Uterus (tissue), 3 donors: ENCODE measurements at regions not wholly inside any gene's neighbourhood (a gene's known extent, or its start where the extent isn't known, plus 50 kb on each side); places are given as distances from the start of the nearest gene placed in this dataset.
A peak's percentile ranks its signal among the peaks of the same experiment; 100 is the strongest.
"Not testable (repeated sequence)": the region's sequence is repeated elsewhere in the genome, so short reads cannot be mapped to it uniquely, and the experiment has no call there.

Experiments
- DNase-seq, 2 donors: peaks; one replicate each; pipeline ENCODE4 v3.0.0-alpha.2; 2019 to 2020
- H3K27ac ChIP-seq, 2 donors: fragments of 200-600 bp; sonication (generic); 1 replicate in 1 of 2; 2 replicates in 1 of 2; pipeline ENCODE4 v1.5.1; 2016 to 2018
- H3K27me3 ChIP-seq, 2 donors: fragments of 200-600 bp; sonication (generic); one replicate each; pipeline ENCODE4 v1.5.1; 2018 to 2019; ENCODE audit warnings: control low read depth in 1 of 2
- H3K36me3 ChIP-seq, 2 donors: fragments of 200-600 bp; sonication (generic); one replicate each; pipeline ENCODE4 v1.5.1; 2019; ENCODE audit warnings: control low read depth in 1 of 2
- H3K4me1 ChIP-seq, 2 donors: fragments of 200-600 bp; sonication (generic); one replicate each; pipeline ENCODE4 v1.5.1; 2018 to 2019; ENCODE audit warnings: control low read depth in 1 of 2
- H3K4me3 ChIP-seq, 2 donors: fragments of 200-600 bp; sonication (generic); 1 replicate in 1 of 2; 2 replicates in 1 of 2; pipeline ENCODE4 v1.5.1; 2018 to 2019; ENCODE audit warnings: mild to moderate bottlenecking in 1 of 2
- H3K9me3 ChIP-seq, 2 donors: fragments of 200-600 bp; sonication (generic); one replicate each; pipeline ENCODE4 v1.5.1; 2019; ENCODE audit warnings: control low read depth in 1 of 2
- CTCF ChIP-seq, 4 experiments: fragments of 200-600 bp in 2 of 4; fragments of 450-650 bp in 2 of 4; sonication (generic) in 2 of 4; IDR thresholded peaks; one replicate each; pipeline ENCODE4 v1.5.1; 2016 to 2019; ENCODE audit warnings: antibody characterized with exemption in 4 of 4, mild to moderate bottlenecking in 2 of 4, moderate library complexity in 1 of 4
- POLR2A ChIP-seq, 2 donors: fragments of 450-650 bp; IDR thresholded peaks; one replicate each; pipeline ENCODE4 v1.6.1; 2016; ENCODE audit warnings: antibody characterized with exemption in 2 of 2, mild to moderate bottlenecking in 1 of 2, moderate library complexity in 1 of 2
- intact Hi-C: fragments of 100-400 bp; cut with DNase I; formaldehyde crosslinking; loops from one replicate; pipeline ENCODE4 v1.15.1; 2023; ENCODE audit warnings: low total_unique reads
- donor health status: DM: yes; HTN: yes; CAD: no.

DNA sequence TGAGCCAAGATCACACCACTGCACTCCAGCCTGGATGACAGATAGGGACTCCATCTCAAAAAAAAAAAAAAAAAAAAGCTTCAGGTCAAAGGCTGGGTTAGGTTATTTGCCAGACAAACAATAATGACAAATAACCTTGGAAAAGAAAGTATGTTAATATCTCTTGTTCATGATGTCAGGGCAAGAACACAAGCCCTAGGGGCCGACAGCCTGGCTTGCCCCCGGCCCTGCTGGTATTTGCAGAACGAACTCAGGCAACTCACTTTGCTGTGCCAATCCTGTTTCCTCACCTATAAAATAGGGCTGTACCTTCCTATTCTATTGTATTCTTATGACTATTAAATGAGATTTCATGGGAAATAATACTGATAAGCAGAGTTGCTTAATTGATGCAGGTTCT lies 75.4 kb upstream of the CDC42EP3 start:
- no peaks in the 10 kb centered on the region for H3K9me3 ChIP-seq
- H3K4me1 ChIP-seq, result peaks cover 0 to 5% of the 10 kb centered on the region in 2 donors
- H3K4me3 ChIP-seq, result no peak overlapping the region
- intact Hi-C loops, result no loop called here
- H3K27ac ChIP-seq, result peak overlapping the region in 1 of 2 donors; percentile 61
- H3K27me3 ChIP-seq, result no peaks in the 10 kb centered on the region
- DNase-seq, result no peak
- no peaks in the 10 kb centered on the region for H3K36me3 ChIP-seq
- TF ChIP-seq POLR2A (IDR thresholded peaks at IDR 0.05) (no peak), CTCF (IDR thresholded peaks at IDR 0.05) (no peak)

- H3K36me3 ChIP-seq, result no peaks in the 10 kb centered on the region
- H3K4me1 ChIP-seq, result peaks cover 0 to 5% of the 10 kb centered on the region in 2 donors
- no peaks in the 10 kb centered on the region for H3K9me3 ChIP-seq
- H3K27ac ChIP-seq, result peak overlapping the region in 1 of 2 donors; percentile 37
- no peak overlapping the region for H3K4me3 ChIP-seq
- intact Hi-C loops, result no loop called here
- no peak for TF ChIP-seq POLR2A (IDR thresholded peaks at IDR 0.05)
- no peak for TF ChIP-seq CTCF (IDR thresholded peaks at IDR 0.05)
- no peak for DNase-seq
- no peaks in the 10 kb centered on the region for H3K27me3 ChIP-seq
Observed at GRCh38 chr2:37748541-37748940, 77.1 kb upstream of the CDC42EP3 start.

DNA sequence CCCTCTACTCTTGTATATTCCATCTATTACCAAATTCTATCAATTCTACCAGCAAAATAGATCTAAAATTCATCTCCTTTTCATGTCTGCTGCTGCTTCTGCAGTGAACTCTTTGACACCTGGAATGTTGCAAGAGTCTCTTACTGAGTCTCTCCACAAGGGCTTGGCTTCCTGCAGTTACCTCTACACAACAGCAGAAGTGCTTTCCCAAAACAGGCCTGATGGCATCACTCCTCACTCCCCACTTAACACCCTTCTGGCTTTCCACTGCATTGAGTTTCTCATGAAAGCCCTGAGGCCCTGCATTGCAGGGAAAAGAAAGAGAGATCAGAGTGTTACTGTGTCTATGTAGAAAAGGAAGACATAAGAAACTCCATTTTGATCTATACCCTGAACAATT lies 78.8 kb upstream of the CDC42EP3 start:
- H3K4me1 ChIP-seq, H3K27ac ChIP-seq, H3K36me3 ChIP-seq, intact Hi-C loops, H3K9me3 ChIP-seq, H3K27me3 ChIP-seq, DNase-seq, H3K4me3 ChIP-seq: not testable (repeated sequence)

- peaks cover 0 to 5% of the 10 kb centered on the region in 2 donors for H3K4me1 ChIP-seq
- no peaks in the 10 kb centered on the region for H3K9me3 ChIP-seq
- H3K27me3 ChIP-seq, result no peaks in the 10 kb centered on the region
- no peak for DNase-seq
- no peak overlapping the region for H3K4me3 ChIP-seq
- H3K36me3 ChIP-seq, result no peaks in the 10 kb centered on the region
- TF ChIP-seq CTCF (IDR thresholded peaks at IDR 0.05), result no peak
- TF ChIP-seq POLR2A (IDR thresholded peaks at IDR 0.05), result no peak
- intact Hi-C loops, result no loop called here
- no peak overlapping the region for H3K27ac ChIP-seq
Observed at GRCh38 chr2:37752766-37753165, 81.3 kb upstream of the CDC42EP3 start.

GRCh38 chr2:37753758-37754157 lies 82.3 kb upstream of the CDC42EP3 start:
- no peak overlapping the region for H3K27ac ChIP-seq
- TF ChIP-seq POLR2A (IDR thresholded peaks at IDR 0.05) (no peak), CTCF (IDR thresholded peaks at IDR 0.05) (no peak)

GRCh38 chr2:37755961-37756559 lies 84.6 kb upstream of the CDC42EP3 start:
- peaks cover 0 to 16% of the 10 kb centered on the region in 2 donors for H3K4me1 ChIP-seq
- H3K9me3 ChIP-seq, DNase-seq, H3K27me3 ChIP-seq, H3K36me3 ChIP-seq, intact Hi-C loops, H3K4me3 ChIP-seq: not testable (repeated sequence)
- H3K27ac ChIP-seq, result peak overlapping the region in 1 of 2 donors; percentile 81

More at GRCh38 chr2:37753758-37754157, 82.3 kb upstream of the CDC42EP3 start:
- H3K27me3 ChIP-seq, result no peaks in the 10 kb centered on the region
- H3K9me3 ChIP-seq, result no peaks in the 10 kb centered on the region
- H3K36me3 ChIP-seq, result no peaks in the 10 kb centered on the region
- DNase-seq, result no peak
- no peak overlapping the region for H3K4me3 ChIP-seq
- peaks cover 0 to 10% of the 10 kb centered on the region in 2 donors for H3K4me1 ChIP-seq
- intact Hi-C loops, result no loop called here

DNA sequence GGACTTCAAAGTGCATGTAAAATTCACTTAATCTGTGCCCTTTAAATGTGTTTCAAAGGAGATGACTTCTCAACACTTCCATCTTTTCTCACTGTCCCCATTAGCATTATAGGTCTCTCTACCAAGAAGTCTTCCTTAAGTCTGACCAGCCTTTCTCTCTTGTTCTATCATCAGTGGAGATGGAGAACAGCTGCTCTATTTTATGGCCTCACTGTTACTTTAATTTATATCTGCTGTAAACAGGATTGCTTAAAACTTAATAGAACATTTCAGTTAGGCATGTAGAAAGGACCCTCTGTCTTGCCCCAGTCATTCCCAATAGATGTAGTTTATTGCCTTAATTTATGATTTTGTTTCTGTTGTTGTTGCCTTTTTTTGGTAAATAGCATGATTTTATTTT lies 86.0 kb upstream of the CDC42EP3 start:
- H3K27ac ChIP-seq, result peak overlapping the region; percentile 71 to 81
- peaks cover 0 to 21% of the 10 kb centered on the region in 2 donors for H3K4me1 ChIP-seq
- DNase-seq, H3K36me3 ChIP-seq, H3K9me3 ChIP-seq, H3K4me3 ChIP-seq, H3K27me3 ChIP-seq, intact Hi-C loops: not testable (repeated sequence)

DNA sequence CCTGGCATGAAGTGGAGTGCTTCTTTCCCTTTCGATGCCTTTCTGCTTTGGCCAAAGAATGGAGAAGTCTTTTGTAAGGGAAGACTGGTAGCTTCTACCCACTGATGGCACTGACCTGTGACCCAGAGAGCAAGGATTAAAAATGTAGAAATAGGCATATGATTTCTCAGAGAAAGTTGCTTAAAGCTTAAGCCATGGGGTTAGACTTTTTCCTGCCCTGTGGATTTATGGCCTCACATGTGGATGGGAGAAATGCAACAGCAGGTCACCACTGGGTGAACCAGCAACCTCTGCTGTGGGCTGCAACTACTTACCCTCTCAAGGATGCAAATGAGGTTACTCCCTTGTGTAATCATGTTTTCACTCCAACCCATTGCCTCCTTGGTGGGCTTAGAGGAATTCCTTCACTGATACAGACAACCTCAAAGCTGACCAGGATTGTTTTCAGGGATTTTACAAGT lies 86.7 kb upstream of the CDC42EP3 start:
- Histone ChIP-seq H3K4me1 (peaks cover 0 to 21% of the 10 kb centered on the region in 2 donors), H3K27ac (peak overlapping the region; percentile 71 to 81)
- intact Hi-C loops, H3K36me3 ChIP-seq, H3K9me3 ChIP-seq, H3K27me3 ChIP-seq, H3K4me3 ChIP-seq: not testable (repeated sequence)
- DNase-seq, result peak in 1 of 2 donors; percentile 52

DNA sequence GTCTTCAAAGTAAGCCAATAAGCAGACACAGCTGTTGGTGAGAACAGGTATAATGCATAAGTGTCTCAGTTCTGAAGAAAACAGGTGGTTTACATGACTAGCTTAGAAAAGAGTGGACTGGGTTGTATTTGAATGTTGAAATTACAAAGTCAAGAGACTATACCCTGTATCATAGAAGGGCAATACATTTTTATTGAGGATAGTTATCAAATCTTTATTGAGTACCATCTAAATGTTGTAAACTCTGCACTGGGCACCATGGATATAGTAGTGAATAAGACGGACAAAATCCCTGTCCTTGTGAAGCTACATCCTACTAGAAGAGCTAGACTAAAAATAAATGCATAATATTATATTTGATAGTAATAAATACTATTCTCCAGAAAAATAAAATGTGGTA lies 88.5 kb upstream of the CDC42EP3 start:
- Histone ChIP-seq H3K27ac (peak overlapping the region in 1 of 2 donors; percentile 71), H3K4me1 (peaks cover 0 to 21% of the 10 kb centered on the region in 2 donors)
- H3K4me3 ChIP-seq, H3K27me3 ChIP-seq, H3K36me3 ChIP-seq, H3K9me3 ChIP-seq, intact Hi-C loops, DNase-seq: not testable (repeated sequence)
